ENCODE measurements at regions not wholly inside any gene's neighbourhood (a gene's known extent, or its start where the extent isn't known, plus 50 kb on each side); places are given as distances from the start of the nearest gene placed in this dataset.

DNA sequence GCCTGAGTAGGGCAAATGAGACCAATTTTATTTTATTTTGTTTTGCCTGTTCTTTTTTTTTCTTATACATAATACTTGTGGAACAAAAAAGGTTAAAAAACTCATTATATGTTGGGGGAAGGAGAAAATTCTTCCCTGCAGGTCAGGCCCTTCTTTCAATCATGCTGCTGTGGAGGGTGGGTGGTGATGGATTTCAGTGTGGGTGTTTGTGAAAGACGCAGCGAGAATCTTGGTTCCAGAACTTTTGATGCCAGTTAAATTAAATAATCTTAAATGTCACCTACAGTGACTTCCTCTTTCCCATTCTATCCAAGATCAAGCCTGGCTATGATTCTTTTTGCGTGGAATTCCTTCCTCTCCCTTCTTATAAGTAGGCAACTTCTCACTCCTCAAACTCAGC lies 595.8 kb upstream of the EEF2KMT start:
- Histone ChIP-seq H3K9ac (ENCODE audit: low read length in 3 of 3) (no peak overlapping the region), H3K9me3 (ENCODE audit: control insufficient read depth in 2 of 3, insufficient read depth in 1 of 3, low read length in 3 of 3) (no peaks in the 10 kb centered on the region), H3K4me3 (ENCODE audit: low read length in 3 of 3) (no peak overlapping the region), H3K36me3 (ENCODE audit: control insufficient read depth in 2 of 3, insufficient read depth in 3 of 3, low read length in 3 of 3) (no peaks in the 10 kb centered on the region), H3K27ac (ENCODE audit: low read depth in 2 of 2, low read length in 2 of 2) (no peak overlapping the region), H3K4me1 (ENCODE audit: control insufficient read depth in 2 of 3, insufficient read depth in 2 of 3, low read depth in 1 of 3, low read length in 3 of 3) (no peaks in the 10 kb centered on the region), H3K27me3 (ENCODE audit: control insufficient read depth, insufficient read depth, low read length) (no peaks in the 10 kb centered on the region)
- TF ChIP-seq, protein P1, sequence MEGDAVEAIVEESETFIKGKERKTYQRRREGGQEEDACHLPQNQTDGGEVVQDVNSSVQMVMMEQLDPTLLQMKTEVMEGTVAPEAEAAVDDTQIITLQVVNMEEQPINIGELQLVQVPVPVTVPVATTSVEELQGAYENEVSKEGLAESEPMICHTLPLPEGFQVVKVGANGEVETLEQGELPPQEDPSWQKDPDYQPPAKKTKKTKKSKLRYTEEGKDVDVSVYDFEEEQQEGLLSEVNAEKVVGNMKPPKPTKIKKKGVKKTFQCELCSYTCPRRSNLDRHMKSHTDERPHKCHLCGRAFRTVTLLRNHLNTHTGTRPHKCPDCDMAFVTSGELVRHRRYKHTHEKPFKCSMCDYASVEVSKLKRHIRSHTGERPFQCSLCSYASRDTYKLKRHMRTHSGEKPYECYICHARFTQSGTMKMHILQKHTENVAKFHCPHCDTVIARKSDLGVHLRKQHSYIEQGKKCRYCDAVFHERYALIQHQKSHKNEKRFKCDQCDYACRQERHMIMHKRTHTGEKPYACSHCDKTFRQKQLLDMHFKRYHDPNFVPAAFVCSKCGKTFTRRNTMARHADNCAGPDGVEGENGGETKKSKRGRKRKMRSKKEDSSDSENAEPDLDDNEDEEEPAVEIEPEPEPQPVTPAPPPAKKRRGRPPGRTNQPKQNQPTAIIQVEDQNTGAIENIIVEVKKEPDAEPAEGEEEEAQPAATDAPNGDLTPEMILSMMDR (IDR thresholded peaks at IDR 0.05; ENCODE audit: borderline replicate concordance, extremely low read depth, insufficient read depth) = no peak
- intact Hi-C loops (cut with DNase I) = no loop called here
- no peak for FAIRE-seq
- no peak for DNase-seq

DNA sequence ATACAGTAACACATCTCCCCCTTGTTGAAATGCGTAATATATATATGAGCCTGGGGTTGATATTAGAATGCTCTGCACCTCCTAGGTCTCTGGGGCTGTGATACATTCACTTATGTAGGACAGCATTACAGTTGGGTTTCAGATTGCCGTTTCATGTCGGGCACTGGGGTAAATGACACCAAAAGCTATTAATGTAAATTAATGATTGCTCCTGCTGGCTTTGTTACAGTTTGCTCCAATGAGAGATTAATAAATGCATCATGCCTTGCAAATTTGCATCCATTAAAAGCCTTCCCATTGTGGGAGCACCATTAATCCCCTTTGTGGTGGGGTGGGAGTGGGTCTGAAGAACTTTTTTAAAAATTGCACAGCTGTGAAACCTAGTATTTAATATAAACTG lies 584.4 kb upstream of the EEF2KMT start:
- TF ChIP-seq, protein P1 (IDR thresholded peaks at IDR 0.05; ENCODE audit: borderline replicate concordance, extremely low read depth, insufficient read depth) = no peak
- Histone ChIP-seq H3K9ac (ENCODE audit: low read length in 3 of 3) (no peak overlapping the region), H3K9me3 (ENCODE audit: control insufficient read depth in 2 of 3, insufficient read depth in 1 of 3, low read length in 3 of 3) (no peaks in the 10 kb centered on the region), H3K27ac (ENCODE audit: low read depth in 2 of 2, low read length in 2 of 2) (no peak overlapping the region), H3K36me3 (ENCODE audit: control insufficient read depth in 2 of 3, insufficient read depth in 3 of 3, low read length in 3 of 3) (no peaks in the 10 kb centered on the region), H3K4me3 (ENCODE audit: low read length in 3 of 3) (no peak overlapping the region), H3K27me3 (ENCODE audit: control insufficient read depth, insufficient read depth, low read length) (no peaks in the 10 kb centered on the region), H3K4me1 (ENCODE audit: control insufficient read depth in 2 of 3, insufficient read depth in 2 of 3, low read depth in 1 of 3, low read length in 3 of 3) (no peaks in the 10 kb centered on the region)
- intact Hi-C loops (cut with DNase I) = no loop called here
- DNase-seq = no peak
- no peak for FAIRE-seq

DNA sequence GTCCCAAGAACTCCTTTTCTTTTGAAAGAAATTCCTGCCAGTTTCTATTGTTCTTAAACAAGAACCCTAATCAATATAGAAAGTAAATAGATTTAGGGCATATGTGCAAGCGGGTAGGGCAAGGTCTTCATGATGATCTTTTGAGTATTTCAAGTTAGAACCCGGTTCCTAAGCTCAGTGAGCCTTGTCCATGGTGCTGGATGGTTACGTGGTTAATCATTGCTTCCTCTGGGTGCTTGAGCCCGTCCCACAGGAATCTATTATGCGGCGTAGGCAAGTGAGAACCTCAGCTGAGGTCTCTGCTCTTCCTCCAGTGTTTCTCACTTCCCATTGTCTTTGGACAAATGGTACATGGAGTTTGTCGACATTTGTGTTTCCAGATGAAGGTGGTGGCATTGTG lies 580.8 kb upstream of the EEF2KMT start:
- H3K27me3 ChIP-seq (ENCODE audit: control insufficient read depth, insufficient read depth, low read length) = no peaks in the 10 kb centered on the region
- H3K27ac ChIP-seq (ENCODE audit: low read depth in 2 of 2, low read length in 2 of 2) = no peak overlapping the region
- TF ChIP-seq, protein P1 (IDR thresholded peaks at IDR 0.05; ENCODE audit: borderline replicate concordance, extremely low read depth, insufficient read depth) = no peak
- H3K9me3 ChIP-seq (ENCODE audit: control insufficient read depth in 2 of 3, insufficient read depth in 1 of 3, low read length in 3 of 3) = no peaks in the 10 kb centered on the region
- intact Hi-C loops (cut with DNase I) = no loop called here
- DNase-seq = peak in 3 of 5 donors; percentile 43 to 83 (median 66)
- no peaks in the 10 kb centered on the region for H3K36me3 ChIP-seq (ENCODE audit: control insufficient read depth in 2 of 3, insufficient read depth in 3 of 3, low read length in 3 of 3)
- no peak for FAIRE-seq
- no peak overlapping the region for H3K9ac ChIP-seq (ENCODE audit: low read length in 3 of 3)
- no peak overlapping the region for H3K4me3 ChIP-seq (ENCODE audit: low read length in 3 of 3)
- no peaks in the 10 kb centered on the region for H3K4me1 ChIP-seq (ENCODE audit: control insufficient read depth in 2 of 3, insufficient read depth in 2 of 3, low read depth in 1 of 3, low read length in 3 of 3)

DNA sequence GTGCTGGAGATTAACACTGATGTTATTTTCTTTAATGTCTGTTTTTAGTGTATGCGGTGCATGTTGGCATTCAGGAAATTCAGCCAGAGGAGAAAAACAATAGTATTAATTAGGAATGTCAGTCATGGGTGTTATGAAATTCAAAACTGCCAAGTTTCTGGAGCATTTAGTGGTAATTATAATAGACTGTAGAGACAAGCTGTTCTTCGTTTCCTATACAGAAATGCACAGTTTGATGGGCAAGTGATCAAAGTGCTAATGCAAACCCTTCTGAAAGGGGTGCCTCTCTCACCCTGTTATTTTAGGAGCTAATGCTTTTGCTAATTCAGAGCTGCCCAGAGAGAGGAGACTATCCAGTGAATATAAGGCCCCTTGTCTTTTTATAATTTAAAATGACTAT lies 573.8 kb upstream of the EEF2KMT start:
- no peaks in the 10 kb centered on the region for H3K36me3 ChIP-seq (ENCODE audit: control insufficient read depth in 2 of 3, insufficient read depth in 3 of 3, low read length in 3 of 3)
- H3K4me1 ChIP-seq (ENCODE audit: control insufficient read depth in 2 of 3, insufficient read depth in 2 of 3, low read depth in 1 of 3, low read length in 3 of 3) = no peaks in the 10 kb centered on the region
- intact Hi-C loops (cut with DNase I) = no loop called here
- DNase-seq (no peak), FAIRE-seq (no peak)
- no peak overlapping the region for H3K27ac ChIP-seq (ENCODE audit: low read depth in 2 of 2, low read length in 2 of 2)
- TF ChIP-seq, protein P1 (IDR thresholded peaks at IDR 0.05; ENCODE audit: borderline replicate concordance, extremely low read depth, insufficient read depth) = no peak
- H3K27me3 ChIP-seq (ENCODE audit: control insufficient read depth, insufficient read depth, low read length) = no peaks in the 10 kb centered on the region
- H3K9ac ChIP-seq (ENCODE audit: low read length in 3 of 3) = no peak overlapping the region
- H3K4me3 ChIP-seq (ENCODE audit: low read length in 3 of 3) = no peak overlapping the region
- H3K9me3 ChIP-seq (ENCODE audit: control insufficient read depth in 2 of 3, insufficient read depth in 1 of 3, low read length in 3 of 3) = no peaks in the 10 kb centered on the region
